H9 (cell line): ENCODE measurements at regions not wholly inside any gene's neighbourhood (a gene's known extent, or its start where the extent isn't known, plus 50 kb on each side); places are given as distances from the start of the nearest gene placed in this dataset.
"Not testable (repeated sequence)": the region's sequence is repeated elsewhere in the genome, so short reads cannot be mapped to it uniquely, and the experiment has no call there.

ENCODE experiments used
- DNase-seq: peaks from one replicate; pipeline ENCODE4 v3.0.0-alpha.2; 2017
- H2AFZ ChIP-seq: one replicate; pipeline ENCODE4 v1.6.1; 2013; ENCODE audit warnings: mild to moderate bottlenecking, low read length, control low read depth, moderate library complexity
- H2AK5ac ChIP-seq: 2 replicates; pipeline ENCODE4 v1.6.1; 2013; ENCODE audit warnings: low read length, control low read depth, mixed read lengths; ENCODE audit not compliant: insufficient read length
- H2BK120ac ChIP-seq: one replicate; pipeline ENCODE4 v1.6.1; 2013; ENCODE audit warnings: low read depth, mild to moderate bottlenecking, low read length, control low read depth, inconsistent platforms; ENCODE audit not compliant: poor library complexity, severe bottlenecking
- H2BK12ac ChIP-seq: 2 replicates; pipeline ENCODE4 v1.6.1; 2013; ENCODE audit warnings: low read length, control low read depth, mixed read lengths, low read depth; ENCODE audit not compliant: insufficient read length
- H2BK15ac ChIP-seq: 2 replicates; pipeline ENCODE4 v1.6.1; 2013; ENCODE audit warnings: low read depth, low read length, control low read depth
- H2BK20ac ChIP-seq: one replicate; pipeline ENCODE4 v1.6.1; 2013; ENCODE audit warnings: low read depth, mild to moderate bottlenecking, low read length, control low read depth, inconsistent platforms; ENCODE audit not compliant: poor library complexity, severe bottlenecking
- H2BK5ac ChIP-seq: 2 replicates; pipeline ENCODE4 v1.6.1; 2013; ENCODE audit warnings: low read length, control low read depth, mixed read lengths; ENCODE audit not compliant: insufficient read length
- H3K14ac ChIP-seq: 2 replicates; pipeline ENCODE4 v1.6.1; 2013; ENCODE audit warnings: low read length, control low read depth; ENCODE audit not compliant: insufficient read depth
- H3K18ac ChIP-seq: 2 replicates; pipeline ENCODE4 v1.6.1; 2013; ENCODE audit warnings: low read depth, mild to moderate bottlenecking, mixed read lengths, low read length, control low read depth; ENCODE audit not compliant: insufficient read length
- H3K23ac ChIP-seq: 2 replicates; pipeline ENCODE4 v1.6.1; 2013; ENCODE audit warnings: low read length, control low read depth, mixed read lengths, low read depth; ENCODE audit not compliant: insufficient read length
- H3K23me2 ChIP-seq: 2 replicates; pipeline ENCODE4 v1.6.1; 2013; ENCODE audit warnings: low read depth, mild to moderate bottlenecking, mixed read lengths, low read length, control low read depth; ENCODE audit not compliant: insufficient read length, poor library complexity, severe bottlenecking
- H3K27ac ChIP-seq: 2 replicates; pipeline ENCODE4 v1.5.1; 2013; ENCODE audit warnings: low read length, control low read depth, mixed read lengths, low read depth; ENCODE audit not compliant: insufficient read length
- H3K27me3 ChIP-seq: 2 replicates; pipeline ENCODE4 v1.6.1; 2013; ENCODE audit warnings: low read length, control low read depth, inconsistent platforms; ENCODE audit not compliant: insufficient read depth
- H3K4ac ChIP-seq: 2 replicates; pipeline ENCODE4 v1.6.1; 2013; ENCODE audit warnings: low read depth, mild to moderate bottlenecking, control low read depth, inconsistent platforms, low read length, moderate library complexity
- H3K4me1 ChIP-seq: 2 replicates; pipeline ENCODE4 v1.6.1; 2013; ENCODE audit warnings: low read length, control low read depth, inconsistent platforms; ENCODE audit not compliant: insufficient read depth
- H3K4me2 ChIP-seq: 2 replicates; pipeline ENCODE4 v1.6.1; 2013; ENCODE audit warnings: low read length, control low read depth, mixed read lengths; ENCODE audit not compliant: insufficient read length, insufficient read depth
- H3K56ac ChIP-seq: 2 replicates; pipeline ENCODE4 v1.6.1; 2013; ENCODE audit warnings: low read depth, mild to moderate bottlenecking, mixed read lengths, low read length, control low read depth; ENCODE audit not compliant: insufficient read length
- H3K79me1 ChIP-seq: 2 replicates; pipeline ENCODE4 v1.6.1; 2013; ENCODE audit warnings: low read depth, mild to moderate bottlenecking, moderate library complexity, low read length, control low read depth, inconsistent platforms; ENCODE audit not compliant: insufficient read depth, poor library complexity, severe bottlenecking
- H3K79me2 ChIP-seq: 2 replicates; pipeline ENCODE4 v1.6.1; 2013; ENCODE audit warnings: low read length, control low read depth, inconsistent platforms; ENCODE audit not compliant: insufficient read depth
- H3K9ac ChIP-seq: 2 replicates; pipeline ENCODE4 v1.6.1; 2013; ENCODE audit warnings: low read length, control low read depth, mixed read lengths; ENCODE audit not compliant: insufficient read length; ENCODE audit errors: extremely low read depth
- H3K9me3 ChIP-seq: one replicate; pipeline ENCODE4 v1.6.1; 2013; ENCODE audit warnings: low read depth, low read length, inconsistent platforms; ENCODE audit not compliant: control insufficient read depth
- H3T11ph ChIP-seq: one replicate; pipeline ENCODE4 v1.6.1; 2013; ENCODE audit warnings: mild to moderate bottlenecking, low read length, control low read depth, inconsistent platforms
- H4K20me1 ChIP-seq: one replicate; pipeline ENCODE4 v1.6.1; 2013; ENCODE audit not compliant: control insufficient read depth, insufficient read length, insufficient read depth
- H4K5ac ChIP-seq: 2 replicates; pipeline ENCODE4 v1.6.1; 2013; ENCODE audit warnings: low read depth, mild to moderate bottlenecking, mixed read lengths, low read length, control low read depth; ENCODE audit not compliant: insufficient read length
- H4K8ac ChIP-seq: replicated peaks from 2 replicates; pipeline ENCODE4 v1.6.1; 2013; ENCODE audit warnings: low read length, control low read depth, mixed read lengths, low read depth; ENCODE audit not compliant: insufficient read length
- H4K91ac ChIP-seq: 2 replicates; pipeline ENCODE4 v1.6.1; 2013; ENCODE audit warnings: low read depth, mild to moderate bottlenecking, moderate library complexity, mixed read lengths, low read length, control low read depth; ENCODE audit not compliant: insufficient read length
- H3K27ac Mint-ChIP-seq, 3 experiments: 2 replicates in 2 of 3; 3 replicates in 1 of 3; pipeline ENCODE4 v1.8.0; 2020 to 2021; ENCODE audit warnings: mixed read lengths in 3 of 3, mild to moderate bottlenecking in 1 of 3, moderate library complexity in 1 of 3
- H3K27me3 Mint-ChIP-seq: 2 replicates; pipeline ENCODE4 v1.8.0; 2021; ENCODE audit warnings: low read depth, mild to moderate bottlenecking, moderate library complexity, mixed read lengths
- H3K36me3 Mint-ChIP-seq, 3 experiments: 2 replicates in 2 of 3; 3 replicates in 1 of 3; pipeline ENCODE4 v1.8.0; 2020 to 2021; ENCODE audit warnings: low read depth in 3 of 3, mixed read lengths in 3 of 3; ENCODE audit not compliant: insufficient read depth in 1 of 3
- H3K4me1 Mint-ChIP-seq, 2 experiments: 2 replicates each; pipeline ENCODE4 v1.8.0; 2020; ENCODE audit warnings: mixed read lengths in 2 of 2
- H3K4me3 Mint-ChIP-seq, 2 experiments: 2 replicates in 1 of 2; 3 replicates in 1 of 2; pipeline ENCODE4 v1.8.0; 2020 to 2021; ENCODE audit warnings: mild to moderate bottlenecking in 2 of 2, mixed read lengths in 2 of 2, moderate library complexity in 1 of 2
- H3K9me3 Mint-ChIP-seq, 2 experiments: 2 replicates in 1 of 2; 3 replicates in 1 of 2; pipeline ENCODE4 v1.8.0; 2020; ENCODE audit warnings: mild to moderate bottlenecking in 2 of 2, mixed read lengths in 2 of 2, moderate library complexity in 1 of 2
- CTCF ChIP-seq: fragments of 200-600 bp; sonication (generic); conservative IDR thresholded peaks from 3 replicates; pipeline ENCODE4 v1.8.0; 2021; ENCODE audit warnings: antibody characterized with exemption, mild to moderate bottlenecking
- WGBS: extraction: QIAGEN DNeasy Blood & Tissue Kit; methylation state at CpG from one replicate; pipeline ENCODE4 v1.1.7; 2013; ENCODE audit warnings: missing lambda C conversion rate, low lambda C conversion rate, mixed read lengths; ENCODE audit not compliant: insufficient read length; ENCODE audit errors: extremely low coverage; 5-methylcytosine and 5-hydroxymethylcytosine counted together

GRCh38 chr9:71431931-71432330, 310.5 kb upstream of the TRPM3 start:
- Histone ChIP-seq H4K91ac (no peak overlapping the region), H3K9me3 (no peaks in the 10 kb centered on the region), H2BK12ac (no peak overlapping the region), H4K8ac (no peak overlapping the region), H3K23ac (no peak overlapping the region), H3K18ac (no peak overlapping the region), H3K79me1 (no peaks in the 10 kb centered on the region), H3K4ac (no peak overlapping the region), H3T11ph (no peak overlapping the region), H2AK5ac (no peak overlapping the region), H3K56ac (no peak overlapping the region), H3K27me3 (no peaks in the 10 kb centered on the region), H3K9ac (no peak overlapping the region), H3K4me1 (no peaks in the 10 kb centered on the region), H4K20me1 (no peaks in the 10 kb centered on the region), H4K5ac (no peak overlapping the region), H2BK15ac (no peak overlapping the region), H3K23me2 (no peaks in the 10 kb centered on the region), H3K27ac (no peak overlapping the region), H2BK5ac (no peak overlapping the region), H2AFZ (no peak overlapping the region), H2BK120ac (no peak overlapping the region), H2BK20ac (no peak overlapping the region), H3K14ac (no peak overlapping the region), H3K4me2 (no peak overlapping the region), H3K79me2 (no peaks in the 10 kb centered on the region)
- DNase-seq, result no peak
- Mint-ChIP-seq H3K27me3 (no peaks in the 10 kb centered on the region), H3K27ac (no peak overlapping the region), H3K4me3 (no peak overlapping the region), H3K9me3 (0 out of 5 replicates have a peak, but pooled peaks cover 0 to 2% of the 10 kb centered on the region in 2 experiments), H3K36me3 (no peaks in the 10 kb centered on the region), H3K4me1 (no peaks in the 10 kb centered on the region)
- TF ChIP-seq CTCF, result no peak
- no CpG with 5 or more reads among the region's 3 CpGs for WGBS

- not testable (repeated sequence) for H3K4me2 ChIP-seq, H2AFZ ChIP-seq, H2BK12ac ChIP-seq, H3K27me3 ChIP-seq, H3K4ac ChIP-seq, H3K14ac ChIP-seq, H2BK5ac ChIP-seq, H2AK5ac ChIP-seq, H3K23ac ChIP-seq, H3T11ph ChIP-seq, H3K4me3 Mint-ChIP-seq, H3K9me3 ChIP-seq, H3K79me2 ChIP-seq, H2BK20ac ChIP-seq, H3K56ac ChIP-seq, H3K27ac Mint-ChIP-seq, H3K23me2 ChIP-seq, H3K18ac ChIP-seq, H2BK120ac ChIP-seq, H4K8ac ChIP-seq, H3K79me1 ChIP-seq, H3K9ac ChIP-seq, H3K27me3 Mint-ChIP-seq, H4K5ac ChIP-seq, H3K4me1 ChIP-seq, H3K27ac ChIP-seq, H2BK15ac ChIP-seq, H3K4me1 Mint-ChIP-seq, H4K91ac ChIP-seq, H4K20me1 ChIP-seq
- peak; percentile 29 for DNase-seq
- WGBS, result no CpG with 5 or more reads among the region's 2 CpGs
- Mint-ChIP-seq H3K9me3 (peaks cover 23 to 25% of the 10 kb centered on the region in 2 experiments), H3K36me3 (peaks cover 3 to 11% (median 9%) of the 10 kb centered on the region in 3 experiments)
Measured at GRCh38 chr9:71407341-71407740, 285.9 kb upstream of the TRPM3 start.
